H9 (cell line): ENCODE measurements at regions not wholly inside any gene's neighbourhood (a gene's known extent, or its start where the extent isn't known, plus 50 kb on each side); places are given as distances from the start of the nearest gene placed in this dataset.

Experiments used
- DNase-seq: peaks from one replicate; pipeline ENCODE4 v3.0.0-alpha.2; 2017
- H2AFZ ChIP-seq: one replicate; pipeline ENCODE4 v1.6.1; 2013; ENCODE audit warnings: mild to moderate bottlenecking, low read length, control low read depth, moderate library complexity
- H2AK5ac ChIP-seq: 2 replicates; pipeline ENCODE4 v1.6.1; 2013; ENCODE audit warnings: low read length, control low read depth, mixed read lengths; ENCODE audit not compliant: insufficient read length
- H2BK120ac ChIP-seq: one replicate; pipeline ENCODE4 v1.6.1; 2013; ENCODE audit warnings: low read depth, mild to moderate bottlenecking, low read length, control low read depth, inconsistent platforms; ENCODE audit not compliant: poor library complexity, severe bottlenecking
- H2BK12ac ChIP-seq: 2 replicates; pipeline ENCODE4 v1.6.1; 2013; ENCODE audit warnings: low read length, control low read depth, mixed read lengths, low read depth; ENCODE audit not compliant: insufficient read length
- H2BK15ac ChIP-seq: 2 replicates; pipeline ENCODE4 v1.6.1; 2013; ENCODE audit warnings: low read depth, low read length, control low read depth
- H2BK20ac ChIP-seq: one replicate; pipeline ENCODE4 v1.6.1; 2013; ENCODE audit warnings: low read depth, mild to moderate bottlenecking, low read length, control low read depth, inconsistent platforms; ENCODE audit not compliant: poor library complexity, severe bottlenecking
- H2BK5ac ChIP-seq: 2 replicates; pipeline ENCODE4 v1.6.1; 2013; ENCODE audit warnings: low read length, control low read depth, mixed read lengths; ENCODE audit not compliant: insufficient read length
- H3K14ac ChIP-seq: 2 replicates; pipeline ENCODE4 v1.6.1; 2013; ENCODE audit warnings: low read length, control low read depth; ENCODE audit not compliant: insufficient read depth
- H3K18ac ChIP-seq: 2 replicates; pipeline ENCODE4 v1.6.1; 2013; ENCODE audit warnings: low read depth, mild to moderate bottlenecking, mixed read lengths, low read length, control low read depth; ENCODE audit not compliant: insufficient read length
- H3K23ac ChIP-seq: 2 replicates; pipeline ENCODE4 v1.6.1; 2013; ENCODE audit warnings: low read length, control low read depth, mixed read lengths, low read depth; ENCODE audit not compliant: insufficient read length
- H3K23me2 ChIP-seq: 2 replicates; pipeline ENCODE4 v1.6.1; 2013; ENCODE audit warnings: low read depth, mild to moderate bottlenecking, mixed read lengths, low read length, control low read depth; ENCODE audit not compliant: insufficient read length, poor library complexity, severe bottlenecking
- H3K27ac ChIP-seq: 2 replicates; pipeline ENCODE4 v1.5.1; 2013; ENCODE audit warnings: low read length, control low read depth, mixed read lengths, low read depth; ENCODE audit not compliant: insufficient read length
- H3K27me3 ChIP-seq: 2 replicates; pipeline ENCODE4 v1.6.1; 2013; ENCODE audit warnings: low read length, control low read depth, inconsistent platforms; ENCODE audit not compliant: insufficient read depth
- H3K4ac ChIP-seq: 2 replicates; pipeline ENCODE4 v1.6.1; 2013; ENCODE audit warnings: low read depth, mild to moderate bottlenecking, control low read depth, inconsistent platforms, low read length, moderate library complexity
- H3K4me1 ChIP-seq: 2 replicates; pipeline ENCODE4 v1.6.1; 2013; ENCODE audit warnings: low read length, control low read depth, inconsistent platforms; ENCODE audit not compliant: insufficient read depth
- H3K4me2 ChIP-seq: 2 replicates; pipeline ENCODE4 v1.6.1; 2013; ENCODE audit warnings: low read length, control low read depth, mixed read lengths; ENCODE audit not compliant: insufficient read length, insufficient read depth
- H3K56ac ChIP-seq: 2 replicates; pipeline ENCODE4 v1.6.1; 2013; ENCODE audit warnings: low read depth, mild to moderate bottlenecking, mixed read lengths, low read length, control low read depth; ENCODE audit not compliant: insufficient read length
- H3K79me1 ChIP-seq: 2 replicates; pipeline ENCODE4 v1.6.1; 2013; ENCODE audit warnings: low read depth, mild to moderate bottlenecking, moderate library complexity, low read length, control low read depth, inconsistent platforms; ENCODE audit not compliant: insufficient read depth, poor library complexity, severe bottlenecking
- H3K79me2 ChIP-seq: 2 replicates; pipeline ENCODE4 v1.6.1; 2013; ENCODE audit warnings: low read length, control low read depth, inconsistent platforms; ENCODE audit not compliant: insufficient read depth
- H3K9ac ChIP-seq: 2 replicates; pipeline ENCODE4 v1.6.1; 2013; ENCODE audit warnings: low read length, control low read depth, mixed read lengths; ENCODE audit not compliant: insufficient read length; ENCODE audit errors: extremely low read depth
- H3K9me3 ChIP-seq: one replicate; pipeline ENCODE4 v1.6.1; 2013; ENCODE audit warnings: low read depth, low read length, inconsistent platforms; ENCODE audit not compliant: control insufficient read depth
- H3T11ph ChIP-seq: one replicate; pipeline ENCODE4 v1.6.1; 2013; ENCODE audit warnings: mild to moderate bottlenecking, low read length, control low read depth, inconsistent platforms
- H4K20me1 ChIP-seq: one replicate; pipeline ENCODE4 v1.6.1; 2013; ENCODE audit not compliant: control insufficient read depth, insufficient read length, insufficient read depth
- H4K5ac ChIP-seq: 2 replicates; pipeline ENCODE4 v1.6.1; 2013; ENCODE audit warnings: low read depth, mild to moderate bottlenecking, mixed read lengths, low read length, control low read depth; ENCODE audit not compliant: insufficient read length
- H4K8ac ChIP-seq: replicated peaks from 2 replicates; pipeline ENCODE4 v1.6.1; 2013; ENCODE audit warnings: low read length, control low read depth, mixed read lengths, low read depth; ENCODE audit not compliant: insufficient read length
- H4K91ac ChIP-seq: 2 replicates; pipeline ENCODE4 v1.6.1; 2013; ENCODE audit warnings: low read depth, mild to moderate bottlenecking, moderate library complexity, mixed read lengths, low read length, control low read depth; ENCODE audit not compliant: insufficient read length
- H3K27ac Mint-ChIP-seq, 3 experiments: 2 replicates in 2 of 3; 3 replicates in 1 of 3; pipeline ENCODE4 v1.8.0; 2020 to 2021; ENCODE audit warnings: mixed read lengths in 3 of 3, mild to moderate bottlenecking in 1 of 3, moderate library complexity in 1 of 3
- H3K27me3 Mint-ChIP-seq: 2 replicates; pipeline ENCODE4 v1.8.0; 2021; ENCODE audit warnings: low read depth, mild to moderate bottlenecking, moderate library complexity, mixed read lengths
- H3K36me3 Mint-ChIP-seq, 3 experiments: 2 replicates in 2 of 3; 3 replicates in 1 of 3; pipeline ENCODE4 v1.8.0; 2020 to 2021; ENCODE audit warnings: low read depth in 3 of 3, mixed read lengths in 3 of 3; ENCODE audit not compliant: insufficient read depth in 1 of 3
- H3K4me1 Mint-ChIP-seq, 2 experiments: 2 replicates each; pipeline ENCODE4 v1.8.0; 2020; ENCODE audit warnings: mixed read lengths in 2 of 2
- H3K4me3 Mint-ChIP-seq, 2 experiments: 2 replicates in 1 of 2; 3 replicates in 1 of 2; pipeline ENCODE4 v1.8.0; 2020 to 2021; ENCODE audit warnings: mild to moderate bottlenecking in 2 of 2, mixed read lengths in 2 of 2, moderate library complexity in 1 of 2
- H3K9me3 Mint-ChIP-seq, 2 experiments: 2 replicates in 1 of 2; 3 replicates in 1 of 2; pipeline ENCODE4 v1.8.0; 2020; ENCODE audit warnings: mild to moderate bottlenecking in 2 of 2, mixed read lengths in 2 of 2, moderate library complexity in 1 of 2
- CTCF ChIP-seq: fragments of 200-600 bp; sonication (generic); conservative IDR thresholded peaks from 3 replicates; pipeline ENCODE4 v1.8.0; 2021; ENCODE audit warnings: antibody characterized with exemption, mild to moderate bottlenecking
- WGBS: extraction: QIAGEN DNeasy Blood & Tissue Kit; methylation state at CpG from one replicate; pipeline ENCODE4 v1.1.7; 2013; ENCODE audit warnings: missing lambda C conversion rate, low lambda C conversion rate, mixed read lengths; ENCODE audit not compliant: insufficient read length; ENCODE audit errors: extremely low coverage; 5-methylcytosine and 5-hydroxymethylcytosine counted together

GRCh38 chr10:62996925-62997324, 136.2 kb upstream of the NRBF2 start:
- no peak overlapping the region for H2AFZ ChIP-seq
- no peak overlapping the region for H2AK5ac ChIP-seq
- WGBS, result no CpG with 5 or more reads among the region's 3 CpGs
- no peak overlapping the region for H3K18ac ChIP-seq
- H3K4ac ChIP-seq, result no peak overlapping the region
- no peaks in the 10 kb centered on the region for H3K27me3 ChIP-seq
- H3K56ac ChIP-seq, result no peak overlapping the region
- H3K4me2 ChIP-seq, result no peak overlapping the region
- Mint-ChIP-seq H3K27ac (no peak overlapping the region), H3K4me1 (no peaks in the 10 kb centered on the region), H3K27me3 (no peaks in the 10 kb centered on the region; the same call in 1 of the 2 replicates), H3K4me3 (no peak overlapping the region), H3K36me3 (no peaks in the 10 kb centered on the region), H3K9me3 (no peaks in the 10 kb centered on the region)
- H3K23me2 ChIP-seq, result no peaks in the 10 kb centered on the region
- H2BK120ac ChIP-seq, result no peak overlapping the region
- H2BK5ac ChIP-seq, result no peak overlapping the region
- H3K9ac ChIP-seq, result no peak overlapping the region
- no peak overlapping the region for H2BK12ac ChIP-seq
- H3K79me1 ChIP-seq, result no peaks in the 10 kb centered on the region
- H3K23ac ChIP-seq, result no peak overlapping the region
- no peak overlapping the region for H4K5ac ChIP-seq
- DNase-seq, result no peak
- no peaks in the 10 kb centered on the region for H3K9me3 ChIP-seq
- H3K14ac ChIP-seq, result no peak overlapping the region
- no peak overlapping the region for H2BK20ac ChIP-seq
- no peak for TF ChIP-seq CTCF
- no peaks in the 10 kb centered on the region for H4K20me1 ChIP-seq
- H4K8ac ChIP-seq, result no peak overlapping the region
- H4K91ac ChIP-seq, result no peak overlapping the region
- no peaks in the 10 kb centered on the region for H3K4me1 ChIP-seq
- no peak overlapping the region for H3T11ph ChIP-seq
- no peak overlapping the region for H3K27ac ChIP-seq
- no peak overlapping the region for H2BK15ac ChIP-seq
- no peaks in the 10 kb centered on the region for H3K79me2 ChIP-seq
